ENCODE measurements at regions not wholly inside any gene's neighbourhood (a gene's known extent, or its start where the extent isn't known, plus 50 kb on each side); places are given as distances from the start of the nearest gene placed in this dataset.

GRCh38 chr7:108724251-108725100, 154.8 kb downstream of the DNAJB9 start:
- H3K9me3 ChIP-seq (ENCODE audit: control insufficient read depth, insufficient read depth, low read length) = no peaks in the 10 kb centered on the region
- no peaks in the 10 kb centered on the region for H3K4me1 ChIP-seq (ENCODE audit: insufficient read depth, low read length)
- no peak overlapping the region for H3K9ac ChIP-seq (ENCODE audit: low read depth, low read length)

GRCh38 chr7:108735814-108736213, 166.1 kb downstream of the DNAJB9 start:
- H3K9me3 ChIP-seq (ENCODE audit: control insufficient read depth, insufficient read depth, low read length) = no peaks in the 10 kb centered on the region
- H3K9ac ChIP-seq (ENCODE audit: low read depth, low read length) = no peak overlapping the region
- no peaks in the 10 kb centered on the region for H3K36me3 ChIP-seq (ENCODE audit: insufficient read depth, low read length)
- no peaks in the 10 kb centered on the region for H3K4me1 ChIP-seq (ENCODE audit: insufficient read depth, low read length)

More at GRCh38 chr7:108724251-108725100, 154.8 kb downstream of the DNAJB9 start:
- H3K36me3 ChIP-seq (ENCODE audit: insufficient read depth, low read length) = no peaks in the 10 kb centered on the region

- H3K4me1 ChIP-seq (ENCODE audit: insufficient read depth, low read length) = no peaks in the 10 kb centered on the region
- H3K9ac ChIP-seq (ENCODE audit: low read depth, low read length) = no peak overlapping the region
- H3K36me3 ChIP-seq (ENCODE audit: insufficient read depth, low read length) = no peaks in the 10 kb centered on the region
- no peaks in the 10 kb centered on the region for H3K9me3 ChIP-seq (ENCODE audit: control insufficient read depth, insufficient read depth, low read length)
Observed at GRCh38 chr7:108736221-108736891, 166.7 kb downstream of the DNAJB9 start.

- Histone ChIP-seq H3K36me3 (ENCODE audit: insufficient read depth, low read length) (no peaks in the 10 kb centered on the region), H3K4me1 (ENCODE audit: insufficient read depth, low read length) (no peaks in the 10 kb centered on the region), H3K9me3 (ENCODE audit: control insufficient read depth, insufficient read depth, low read length) (no peaks in the 10 kb centered on the region), H3K9ac (ENCODE audit: low read depth, low read length) (no peak overlapping the region)
Observed at GRCh38 chr7:108770981-108771745, 201.5 kb downstream of the DNAJB9 start.

- no peaks in the 10 kb centered on the region for H3K36me3 ChIP-seq (ENCODE audit: insufficient read depth, low read length)
- H3K9me3 ChIP-seq (ENCODE audit: control insufficient read depth, insufficient read depth, low read length) = no peaks in the 10 kb centered on the region
- H3K9ac ChIP-seq (ENCODE audit: low read depth, low read length) = no peak overlapping the region
- H3K4me1 ChIP-seq (ENCODE audit: insufficient read depth, low read length) = no peaks in the 10 kb centered on the region
Observed at GRCh38 chr7:108771853-108772252, 202.2 kb downstream of the DNAJB9 start.

GRCh38 chr7:108777966-108778365, 208.3 kb downstream of the DNAJB9 start:
- Histone ChIP-seq H3K4me1 (ENCODE audit: insufficient read depth, low read length) (no peaks in the 10 kb centered on the region), H3K9me3 (ENCODE audit: control insufficient read depth, insufficient read depth, low read length) (no peaks in the 10 kb centered on the region), H3K36me3 (ENCODE audit: insufficient read depth, low read length) (no peaks in the 10 kb centered on the region), H3K9ac (ENCODE audit: low read depth, low read length) (no peak overlapping the region)

GRCh38 chr7:108789451-108789850, 219.8 kb downstream of the DNAJB9 start:
- Histone ChIP-seq H3K9ac (ENCODE audit: low read depth, low read length) (no peak overlapping the region), H3K4me1 (ENCODE audit: insufficient read depth, low read length) (no peaks in the 10 kb centered on the region), H3K36me3 (ENCODE audit: insufficient read depth, low read length) (no peaks in the 10 kb centered on the region), H3K9me3 (ENCODE audit: control insufficient read depth, insufficient read depth, low read length) (no peaks in the 10 kb centered on the region)

GRCh38 chr7:108794466-108794865, 224.8 kb downstream of the DNAJB9 start:
- no peaks in the 10 kb centered on the region for H3K4me1 ChIP-seq (ENCODE audit: insufficient read depth, low read length)
- H3K9me3 ChIP-seq (ENCODE audit: control insufficient read depth, insufficient read depth, low read length) = 0 out of 2 replicates have a peak, but pooled peaks cover 2% of the 10 kb centered on the region

GRCh38 chr7:108802650-108803049, 233.0 kb downstream of the DNAJB9 start:
- H3K36me3 ChIP-seq (ENCODE audit: insufficient read depth, low read length) = no peaks in the 10 kb centered on the region
- no peak overlapping the region for H3K9ac ChIP-seq (ENCODE audit: low read depth, low read length)
- H3K4me1 ChIP-seq (ENCODE audit: insufficient read depth, low read length) = no peaks in the 10 kb centered on the region
- H3K9me3 ChIP-seq (ENCODE audit: control insufficient read depth, insufficient read depth, low read length) = 0 out of 2 replicates have a peak, but pooled peaks cover 2% of the 10 kb centered on the region

More at GRCh38 chr7:108794466-108794865, 224.8 kb downstream of the DNAJB9 start:
- Histone ChIP-seq H3K9ac (ENCODE audit: low read depth, low read length) (no peak overlapping the region), H3K36me3 (ENCODE audit: insufficient read depth, low read length) (no peaks in the 10 kb centered on the region)

- no peaks in the 10 kb centered on the region for H3K4me1 ChIP-seq (ENCODE audit: insufficient read depth, low read length)
- no peaks in the 10 kb centered on the region for H3K36me3 ChIP-seq (ENCODE audit: insufficient read depth, low read length)
- no peak overlapping the region for H3K9ac ChIP-seq (ENCODE audit: low read depth, low read length)
- H3K9me3 ChIP-seq (ENCODE audit: control insufficient read depth, insufficient read depth, low read length) = no peaks in the 10 kb centered on the region
Observed at GRCh38 chr7:108805808-108806397, 236.2 kb downstream of the DNAJB9 start.

- no peaks in the 10 kb centered on the region for H3K4me1 ChIP-seq (ENCODE audit: insufficient read depth, low read length)
- H3K9ac ChIP-seq (ENCODE audit: low read depth, low read length) = no peak overlapping the region
- H3K36me3 ChIP-seq (ENCODE audit: insufficient read depth, low read length) = no peaks in the 10 kb centered on the region
- H3K9me3 ChIP-seq (ENCODE audit: control insufficient read depth, insufficient read depth, low read length) = no peaks in the 10 kb centered on the region; the same call in 1 of the 2 replicates
Observed at GRCh38 chr7:108808549-108809266, 239.0 kb downstream of the DNAJB9 start.

- Histone ChIP-seq H3K9me3 (ENCODE audit: control insufficient read depth, insufficient read depth, low read length) (no peaks in the 10 kb centered on the region; the same call in 1 of the 2 replicates), H3K36me3 (ENCODE audit: insufficient read depth, low read length) (no peaks in the 10 kb centered on the region), H3K4me1 (ENCODE audit: insufficient read depth, low read length) (no peaks in the 10 kb centered on the region)
Observed at GRCh38 chr7:108809356-108809755, 239.7 kb downstream of the DNAJB9 start.

GRCh38 chr7:108810756-108811385, 241.2 kb downstream of the DNAJB9 start:
- Histone ChIP-seq H3K9me3 (ENCODE audit: control insufficient read depth, insufficient read depth, low read length) (no peaks in the 10 kb centered on the region; the same call in 1 of the 2 replicates), H3K36me3 (ENCODE audit: insufficient read depth, low read length) (no peaks in the 10 kb centered on the region), H3K9ac (ENCODE audit: low read depth, low read length) (no peak overlapping the region), H3K4me1 (ENCODE audit: insufficient read depth, low read length) (no peaks in the 10 kb centered on the region)

More at GRCh38 chr7:108809356-108809755, 239.7 kb downstream of the DNAJB9 start:
- H3K9ac ChIP-seq (ENCODE audit: low read depth, low read length) = no peak overlapping the region
